OCI-LY1 (cell line): ENCODE measurements at regions not wholly inside any gene's neighbourhood (a gene's known extent, or its start where the extent isn't known, plus 50 kb on each side); places are given as distances from the start of the nearest gene placed in this dataset.

Source experiments
- CTCF ChIP-seq: fragments of 200-600 bp; sonication (generic), shearing (Covaris generic); IDR thresholded peaks from 2 replicates; pipeline ENCODE4 v1.5.1; 2017; ENCODE audit warnings: mild to moderate bottlenecking, antibody characterized with exemption, low read length, moderate library complexity, mixed read lengths
- EZH2 ChIP-seq: fragments of 200-600 bp; sonication (generic), shearing (Covaris generic); IDR thresholded peaks from 2 replicates; pipeline ENCODE4 v1.8.0; 2017; ENCODE audit warnings: borderline replicate concordance, mixed run types, mild to moderate bottlenecking, antibody characterized with exemption, low read length, moderate library complexity, mixed read lengths

GRCh38 chr11:37050311-37050710, 452.3 kb upstream of the RAG2 start:
- TF ChIP-seq CTCF, result no peak
- TF ChIP-seq EZH2, result no peak
